ENCODE measurements at regions not wholly inside any gene's neighbourhood (a gene's known extent, or its start where the extent isn't known, plus 50 kb on each side); places are given as distances from the start of the nearest gene placed in this dataset.
A peak's percentile ranks its signal among the peaks of the same experiment; 100 is the strongest.

GRCh38 chr10:128211953-128212727, 85.9 kb upstream of the MKI67 start:
- peak; percentile 60 to 70 for DNase-seq (ENCODE audit: low read depth in 2 of 2)
- peak; percentile 64 for TF ChIP-seq CTCF (IDR thresholded peaks at IDR 0.05; ENCODE audit: low read depth, low read length)
- H3K4me3 ChIP-seq (replicated peaks in 1 of 2; ENCODE audit: low read depth in 2 of 2, low read length in 2 of 2): no peak overlapping the region

GRCh38 chr10:128213156-128213555, 86.9 kb upstream of the MKI67 start:
- no peak for TF ChIP-seq CTCF (IDR thresholded peaks at IDR 0.05; ENCODE audit: low read depth, low read length)
- no peak for DNase-seq (ENCODE audit: low read depth in 2 of 2)
- no peak overlapping the region for H3K4me3 ChIP-seq (replicated peaks in 1 of 2; ENCODE audit: low read depth in 2 of 2, low read length in 2 of 2)

- no peak for DNase-seq (ENCODE audit: low read depth in 2 of 2)
- H3K4me3 ChIP-seq (replicated peaks in 1 of 2; ENCODE audit: low read depth in 2 of 2, low read length in 2 of 2): no peak overlapping the region
- TF ChIP-seq CTCF (IDR thresholded peaks at IDR 0.05; ENCODE audit: low read depth, low read length): no peak
Measured at GRCh38 chr10:128215733-128216132, 89.5 kb upstream of the MKI67 start.

GRCh38 chr10:128217136-128217535, 90.9 kb upstream of the MKI67 start:
- H3K4me3 ChIP-seq (replicated peaks in 1 of 2; ENCODE audit: low read depth in 2 of 2, low read length in 2 of 2): no peak overlapping the region
- TF ChIP-seq CTCF (IDR thresholded peaks at IDR 0.05; ENCODE audit: low read depth, low read length): no peak
- no peak for DNase-seq (ENCODE audit: low read depth in 2 of 2)

GRCh38 chr10:128218161-128218560, 91.9 kb upstream of the MKI67 start:
- TF ChIP-seq CTCF (IDR thresholded peaks at IDR 0.05; ENCODE audit: low read depth, low read length): no peak
- DNase-seq (ENCODE audit: low read depth in 2 of 2): no peak
- H3K4me3 ChIP-seq (replicated peaks in 1 of 2; ENCODE audit: low read depth in 2 of 2, low read length in 2 of 2): no peak overlapping the region

GRCh38 chr10:128219295-128219694, 93.1 kb upstream of the MKI67 start:
- no peak overlapping the region for H3K4me3 ChIP-seq (replicated peaks in 1 of 2; ENCODE audit: low read depth in 2 of 2, low read length in 2 of 2)
- no peak for TF ChIP-seq CTCF (IDR thresholded peaks at IDR 0.05; ENCODE audit: low read depth, low read length)
- no peak for DNase-seq (ENCODE audit: low read depth in 2 of 2)

- TF ChIP-seq CTCF (IDR thresholded peaks at IDR 0.05; ENCODE audit: low read depth, low read length): no peak
- no peak for DNase-seq (ENCODE audit: low read depth in 2 of 2)
- H3K4me3 ChIP-seq (replicated peaks in 1 of 2; ENCODE audit: low read depth in 2 of 2, low read length in 2 of 2): no peak overlapping the region
Measured at GRCh38 chr10:128220021-128220420, 93.8 kb upstream of the MKI67 start.
